ENCODE measurements at regions not wholly inside any gene's neighbourhood (a gene's known extent, or its start where the extent isn't known, plus 50 kb on each side); places are given as distances from the start of the nearest gene placed in this dataset.

GRCh38 chr14:66312451-66312850 is 173.7 kb upstream of the CCDC196 start:
- no peak for TF ChIP-seq EZH2 (IDR thresholded peaks at IDR 0.05; ENCODE audit: borderline replicate concordance)
- TF ChIP-seq CTCF (IDR thresholded peaks at IDR 0.05; ENCODE audit: poor library complexity), result no peak

Data from hepatocyte (in vitro differentiated cells).